ENCODE measurements at regions not wholly inside any gene's neighbourhood (a gene's known extent, or its start where the extent isn't known, plus 50 kb on each side); places are given as distances from the start of the nearest gene placed in this dataset.

GRCh38 chr11:29562183-29562582 is 454.6 kb downstream of the KCNA4 start:
- no peak for TF ChIP-seq RAD21 (IDR thresholded peaks at IDR 0.05; ENCODE audit: low read length)
- no peak for TF ChIP-seq SMC3 (IDR thresholded peaks at IDR 0.05; ENCODE audit: low read depth, low read length)
- no peak for TF ChIP-seq CTCF (IDR thresholded peaks at IDR 0.05)
